HCT116 (cell line): ENCODE measurements at regions not wholly inside any gene's neighbourhood (a gene's known extent, or its start where the extent isn't known, plus 50 kb on each side); places are given as distances from the start of the nearest gene placed in this dataset.

Experiments used
- ATAC-seq: fragments of 200-7000 bp; cut with Tn5 transposase; 2 replicates; pipeline ENCODE4 v1.9.1; 2020; ENCODE audit warnings: mild to moderate bottlenecking, moderate library complexity
- BruUV-seq: library from RNA; stranded (reverse); fragments of 400-500 nt; replicated peaks from 2 replicates; lab custom pipeline; 2021; lab: Mats Ljungman, UMichigan
- CTCF ChIA-PET: fragments of 300-600 bp; sonication (Branson Sonifier 250); formaldehyde crosslinking; loops from one replicate; lab custom pipeline; 2021; ENCODE audit warnings: antibody characterized with exemption; lab: Charles Lee
- POLR2A ChIA-PET: fragments of 300-600, 350-600 bp; sonication (Branson Sonifier 250); formaldehyde crosslinking; loops from one replicate; lab custom pipeline; 2021; ENCODE audit warnings: antibody characterized with exemption; lab: Charles Lee
- RAD21 ChIA-PET, 2 experiments: fragments of 300-600 bp; sonication (Branson Sonifier 250); formaldehyde crosslinking; loops; one replicate each; lab custom pipeline; 2023; ENCODE audit warnings: low total read pairs in 2 of 2; ENCODE audit not compliant: uncharacterized antibody in 2 of 2, unreplicated experiment in 2 of 2, low non-redundant PET in 1 of 2; lab: Charles Lee
- DNase-seq: peaks from one replicate; pipeline ENCODE4 v3.0.0-alpha.2; 2010; ENCODE audit warnings: low read depth, low spot score
- H2AFZ ChIP-seq: fragments of 200-600 bp; shearing (Covaris generic), sonication (generic); 2 replicates; pipeline ENCODE4 v1.6.1; 2017; ENCODE audit warnings: low read depth, mixed run types, mixed read lengths, antibody characterized with exemption, low read length; ENCODE audit not compliant: poor library complexity, severe bottlenecking
- H3K27ac ChIP-seq: 2 replicates; pipeline ENCODE4 v1.5.1; 2012; ENCODE audit warnings: low read depth, low read length
- H3K27me3 ChIP-seq: fragments of 200-600 bp; sonication (generic); 2 replicates; pipeline ENCODE4 v1.6.1; 2016; ENCODE audit warnings: mixed run types, low read length, mixed read lengths; ENCODE audit not compliant: insufficient read depth
- H3K36me3 ChIP-seq, 2 experiments: fragments of 200-500 bp in 1 of 2; fragments of 200-600 bp in 1 of 2; sonication (Bioruptor generic) in 1 of 2; sonication (generic) in 1 of 2; 2 replicates each; pipeline versions ENCODE4 v1.5.1 to v1.6.1; 2014 to 2016; ENCODE audit warnings: low read length in 2 of 2, inconsistent platforms in 1 of 2, mixed read lengths in 1 of 2, mixed run types in 1 of 2; ENCODE audit not compliant: insufficient read depth in 2 of 2, control insufficient read depth in 1 of 2
- H3K4me1 ChIP-seq, 2 experiments: fragments of 200-600 bp in 1 of 2; sonication (generic) in 1 of 2; 2 replicates each; pipeline versions ENCODE4 v1.5.1 to v1.6.1; 2012 to 2017; ENCODE audit warnings: low read length in 2 of 2, inconsistent platforms in 1 of 2, mild to moderate bottlenecking in 1 of 2, mixed read lengths in 1 of 2, mixed run types in 1 of 2, moderate library complexity in 1 of 2; ENCODE audit not compliant: insufficient read depth in 2 of 2, control insufficient read depth in 1 of 2
- H3K4me2 ChIP-seq: fragments of 200-600 bp; sonication (generic); 2 replicates; pipeline ENCODE4 v1.6.1; 2017; ENCODE audit warnings: mixed run types, low read length, mixed read lengths
- H3K4me3 ChIP-seq, 2 experiments: fragments of 200-600 bp in 1 of 2; sonication (generic) in 1 of 2; replicated peaks in 1 of 2; 2 replicates each; pipeline ENCODE4 v1.5.1; 2011 to 2016; ENCODE audit warnings: low read length in 2 of 2, control low read depth in 1 of 2, low read depth in 1 of 2, mild to moderate bottlenecking in 1 of 2, mixed read lengths in 1 of 2, mixed run types in 1 of 2
- H3K79me2 ChIP-seq: fragments of 200-600 bp; sonication (generic); 2 replicates; pipeline ENCODE4 v1.6.1; 2017; ENCODE audit warnings: mild to moderate bottlenecking, mixed run types, low read length, moderate library complexity, mixed read lengths; ENCODE audit not compliant: insufficient read depth
- H3K9ac ChIP-seq: fragments of 200-600 bp; sonication (generic); 2 replicates; pipeline ENCODE4 v1.6.1; 2016; ENCODE audit warnings: low read length, mixed read lengths
- H3K9me2 ChIP-seq: fragments of 200-600 bp; sonication (generic), shearing (Covaris generic); 2 replicates; pipeline ENCODE4 v1.6.1; 2017; ENCODE audit warnings: mixed run types, mild to moderate bottlenecking, moderate library complexity; ENCODE audit not compliant: insufficient read depth
- H3K9me3 ChIP-seq, 2 experiments: fragments of 200-500 bp in 1 of 2; fragments of 200-600 bp in 1 of 2; sonication (Bioruptor generic) in 1 of 2; sonication (generic) in 1 of 2; 2 replicates each; pipeline ENCODE4 v1.6.1; 2014 to 2017; ENCODE audit warnings: low read length in 2 of 2, mixed read lengths in 2 of 2, inconsistent platforms in 1 of 2, low read depth in 1 of 2, mild to moderate bottlenecking in 1 of 2, mixed run types in 1 of 2, moderate library complexity in 1 of 2; ENCODE audit not compliant: control insufficient read depth in 1 of 2, insufficient read depth in 1 of 2
- H4K20me1 ChIP-seq: fragments of 200-600 bp; sonication (generic), shearing (Covaris generic); 2 replicates; pipeline ENCODE4 v1.6.1; 2017; ENCODE audit warnings: mixed run types, mild to moderate bottlenecking, moderate library complexity; ENCODE audit not compliant: insufficient read depth
- CEBPB ChIP-seq: IDR thresholded peaks from 2 replicates; pipeline ENCODE4 v1.6.1; 2012; ENCODE audit warnings: low read depth
- EGR1 ChIP-seq: IDR thresholded peaks from 2 replicates; pipeline ENCODE4 v1.6.1; 2012; ENCODE audit warnings: low read depth
- EZH2phosphoT487 ChIP-seq: fragments of 200-600 bp; IDR thresholded peaks from 2 replicates; pipeline ENCODE4 v1.6.1; 2018; ENCODE audit warnings: antibody characterized with exemption, borderline replicate concordance
- FOSL1 ChIP-seq: IDR thresholded peaks from 2 replicates; pipeline ENCODE4 v1.6.1; 2012; ENCODE audit warnings: low read depth
- JUND ChIP-seq: IDR thresholded peaks from 2 replicates; pipeline ENCODE4 v1.6.1; 2012
- POLR2A ChIP-seq: IDR thresholded peaks from 2 replicates; pipeline ENCODE4 v1.7.0; 2011; ENCODE audit warnings: borderline replicate concordance; ENCODE audit not compliant: insufficient read depth, insufficient read length; ENCODE audit errors: extremely low read depth
- POLR2AphosphoS5 ChIP-seq: IDR thresholded peaks from 2 replicates; pipeline ENCODE4 v1.6.1; 2011; ENCODE audit warnings: mild to moderate bottlenecking, low read depth, low read length, moderate library complexity
- RAD21 ChIP-seq: IDR thresholded peaks from 2 replicates; pipeline ENCODE4 v1.6.1; 2012; ENCODE audit warnings: low read depth, mild to moderate bottlenecking
- SIN3A ChIP-seq: IDR thresholded peaks from 2 replicates; pipeline ENCODE4 v1.6.1; 2012; ENCODE audit warnings: low read depth
- SP1 ChIP-seq: IDR thresholded peaks from 2 replicates; pipeline ENCODE4 v1.6.1; 2012; ENCODE audit warnings: low read depth
- SRF ChIP-seq: IDR thresholded peaks from 2 replicates; pipeline ENCODE4 v1.6.1; 2012; ENCODE audit warnings: low read depth
- TCF7L2 ChIP-seq: IDR thresholded peaks from 2 replicates; pipeline ENCODE4 v1.7.0; 2011; ENCODE audit warnings: borderline replicate concordance, inconsistent platforms; ENCODE audit not compliant: insufficient read depth, insufficient read length; ENCODE audit errors: extremely low read depth
- ZFX ChIP-seq: fragments of 450-650 bp; IDR thresholded peaks from 2 replicates; pipeline ENCODE4 v1.6.1; 2017
- ZNF274 ChIP-seq: fragments of 200-500 bp; sonication (Bioruptor generic); IDR thresholded peaks from 2 replicates; pipeline ENCODE4 v1.6.1; 2014; ENCODE audit warnings: mild to moderate bottlenecking, low read depth, low read length, inconsistent platforms
- intact Hi-C: fragments of 100-400 bp; cut with micrococcal nuclease; formaldehyde crosslinking; loops from 2 replicates; pipeline ENCODE4 v1.10.0; 2022
- TF ChIP-seq, protein P1 (sequence below): IDR thresholded peaks from 2 replicates; pipeline ENCODE4 v1.6.1; 2012
- TF ChIP-seq, protein P2 (sequence below): IDR thresholded peaks from 2 replicates; pipeline ENCODE4 v1.6.1; 2012
- TF ChIP-seq, protein P3 (sequence below): IDR thresholded peaks from 2 replicates; pipeline ENCODE4 v1.6.1; 2011; ENCODE audit warnings: mild to moderate bottlenecking, low read length, moderate library complexity; ENCODE audit not compliant: insufficient replicate concordance; ENCODE audit errors: extremely low read depth
- TF ChIP-seq, protein P4 (sequence below), 3 experiments: fragments of 200-600 bp in 1 of 3; sonication (generic) in 1 of 3; IDR thresholded peaks in 2 of 3; conservative IDR thresholded peaks in 1 of 3; 2 replicates each; pipeline ENCODE4 v1.5.1; 2012 to 2017; ENCODE audit warnings: low read depth in 2 of 3, low read length in 2 of 3, antibody characterized with exemption in 1 of 3, borderline replicate concordance in 1 of 3, control low read depth in 1 of 3, mild to moderate bottlenecking in 1 of 3, mixed read lengths in 1 of 3, mixed run types in 1 of 3, moderate library complexity in 1 of 3; ENCODE audit not compliant: insufficient read depth in 1 of 3
- TF ChIP-seq, protein P5 (sequence below): IDR thresholded peaks from 2 replicates; pipeline ENCODE4 v1.6.1; 2012; ENCODE audit warnings: low read depth

DNA sequence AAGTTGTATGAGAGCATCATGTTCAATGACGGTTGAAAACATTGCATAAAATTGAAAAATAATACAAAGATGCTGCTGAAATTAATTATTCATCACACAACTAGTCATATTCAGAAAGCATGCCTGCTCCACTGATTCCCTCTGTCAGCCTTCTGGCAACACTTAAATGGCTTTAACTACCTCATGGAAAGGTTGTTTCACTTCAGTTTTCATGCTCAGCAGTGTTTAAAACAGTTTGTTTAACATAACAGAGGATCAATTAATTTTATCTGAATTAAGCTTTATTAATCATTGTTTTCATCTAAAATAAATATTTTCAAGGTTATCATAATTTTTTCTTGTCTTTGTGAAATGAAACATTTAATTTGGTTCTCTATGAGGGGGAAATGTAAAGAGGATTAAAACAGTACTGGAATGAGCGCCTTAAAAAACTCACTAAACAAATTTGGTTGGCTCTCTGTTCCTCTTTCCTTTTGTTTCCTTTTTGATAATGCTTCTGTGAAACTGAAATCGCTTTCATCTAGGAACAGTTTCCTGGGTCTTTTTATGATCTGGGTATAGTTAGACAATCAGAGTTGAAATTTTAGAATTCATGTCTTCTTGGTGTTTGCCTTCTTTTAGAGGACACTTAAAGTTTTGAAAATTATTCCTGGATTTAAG is 427.4 kb downstream of the SH2D4B start:
- DNase-seq (no peak), ATAC-seq (no peak)
- intact Hi-C loops = no loop called here
- no peak overlapping the region for H3K4me3 ChIP-seq
- H3K4me1 ChIP-seq = no peaks in the 10 kb centered on the region
- RAD21 ChIA-PET = no interaction called here
- no peak overlapping the region for H3K27ac ChIP-seq
- no peaks in the 10 kb centered on the region for H3K79me2 ChIP-seq
- no TSS peak for BruUV-seq
- no peak for TF ChIP-seq EZH2phosphoT487
- no peak for TF ChIP-seq ZFX
- no peak for TF ChIP-seq JUND
- TF ChIP-seq CEBPB = no peak
- TF ChIP-seq SIN3A = no peak
- TF ChIP-seq, protein P1, sequence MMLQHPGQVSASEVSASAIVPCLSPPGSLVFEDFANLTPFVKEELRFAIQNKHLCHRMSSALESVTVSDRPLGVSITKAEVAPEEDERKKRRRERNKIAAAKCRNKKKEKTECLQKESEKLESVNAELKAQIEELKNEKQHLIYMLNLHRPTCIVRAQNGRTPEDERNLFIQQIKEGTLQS = no peak
- no peak for TF ChIP-seq POLR2AphosphoS5
- TF ChIP-seq SP1 = no peak
- TF ChIP-seq, protein P2, sequence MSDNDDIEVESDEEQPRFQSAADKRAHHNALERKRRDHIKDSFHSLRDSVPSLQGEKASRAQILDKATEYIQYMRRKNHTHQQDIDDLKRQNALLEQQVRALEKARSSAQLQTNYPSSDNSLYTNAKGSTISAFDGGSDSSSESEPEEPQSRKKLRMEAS = no peak
- TF ChIP-seq ZNF274 = no peak
- no peak for TF ChIP-seq TCF7L2
- TF ChIP-seq, protein P3, sequence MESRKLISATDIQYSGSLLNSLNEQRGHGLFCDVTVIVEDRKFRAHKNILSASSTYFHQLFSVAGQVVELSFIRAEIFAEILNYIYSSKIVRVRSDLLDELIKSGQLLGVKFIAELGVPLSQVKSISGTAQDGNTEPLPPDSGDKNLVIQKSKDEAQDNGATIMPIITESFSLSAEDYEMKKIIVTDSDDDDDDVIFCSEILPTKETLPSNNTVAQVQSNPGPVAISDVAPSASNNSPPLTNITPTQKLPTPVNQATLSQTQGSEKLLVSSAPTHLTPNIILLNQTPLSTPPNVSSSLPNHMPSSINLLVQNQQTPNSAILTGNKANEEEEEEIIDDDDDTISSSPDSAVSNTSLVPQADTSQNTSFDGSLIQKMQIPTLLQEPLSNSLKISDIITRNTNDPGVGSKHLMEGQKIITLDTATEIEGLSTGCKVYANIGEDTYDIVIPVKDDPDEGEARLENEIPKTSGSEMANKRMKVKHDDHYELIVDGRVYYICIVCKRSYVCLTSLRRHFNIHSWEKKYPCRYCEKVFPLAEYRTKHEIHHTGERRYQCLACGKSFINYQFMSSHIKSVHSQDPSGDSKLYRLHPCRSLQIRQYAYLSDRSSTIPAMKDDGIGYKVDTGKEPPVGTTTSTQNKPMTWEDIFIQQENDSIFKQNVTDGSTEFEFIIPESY = no peak
- TF ChIP-seq POLR2A = no peak
- TF ChIP-seq SRF = no peak
- no peak for TF ChIP-seq RAD21
- TF ChIP-seq FOSL1 = no peak
- no peak for TF ChIP-seq EGR1
- TF ChIP-seq, protein P4, sequence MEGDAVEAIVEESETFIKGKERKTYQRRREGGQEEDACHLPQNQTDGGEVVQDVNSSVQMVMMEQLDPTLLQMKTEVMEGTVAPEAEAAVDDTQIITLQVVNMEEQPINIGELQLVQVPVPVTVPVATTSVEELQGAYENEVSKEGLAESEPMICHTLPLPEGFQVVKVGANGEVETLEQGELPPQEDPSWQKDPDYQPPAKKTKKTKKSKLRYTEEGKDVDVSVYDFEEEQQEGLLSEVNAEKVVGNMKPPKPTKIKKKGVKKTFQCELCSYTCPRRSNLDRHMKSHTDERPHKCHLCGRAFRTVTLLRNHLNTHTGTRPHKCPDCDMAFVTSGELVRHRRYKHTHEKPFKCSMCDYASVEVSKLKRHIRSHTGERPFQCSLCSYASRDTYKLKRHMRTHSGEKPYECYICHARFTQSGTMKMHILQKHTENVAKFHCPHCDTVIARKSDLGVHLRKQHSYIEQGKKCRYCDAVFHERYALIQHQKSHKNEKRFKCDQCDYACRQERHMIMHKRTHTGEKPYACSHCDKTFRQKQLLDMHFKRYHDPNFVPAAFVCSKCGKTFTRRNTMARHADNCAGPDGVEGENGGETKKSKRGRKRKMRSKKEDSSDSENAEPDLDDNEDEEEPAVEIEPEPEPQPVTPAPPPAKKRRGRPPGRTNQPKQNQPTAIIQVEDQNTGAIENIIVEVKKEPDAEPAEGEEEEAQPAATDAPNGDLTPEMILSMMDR (IDR thresholded peaks at IDR 0.05 in 2 of 3, conservative IDR thresholded peaks at IDR 0.05 in 1 of 3; ENCODE audit: borderline replicate concordance in 1 of 3, insufficient read depth in 1 of 3, low read depth in 2 of 3, low read length in 2 of 3) = no peak
- TF ChIP-seq, protein P5, sequence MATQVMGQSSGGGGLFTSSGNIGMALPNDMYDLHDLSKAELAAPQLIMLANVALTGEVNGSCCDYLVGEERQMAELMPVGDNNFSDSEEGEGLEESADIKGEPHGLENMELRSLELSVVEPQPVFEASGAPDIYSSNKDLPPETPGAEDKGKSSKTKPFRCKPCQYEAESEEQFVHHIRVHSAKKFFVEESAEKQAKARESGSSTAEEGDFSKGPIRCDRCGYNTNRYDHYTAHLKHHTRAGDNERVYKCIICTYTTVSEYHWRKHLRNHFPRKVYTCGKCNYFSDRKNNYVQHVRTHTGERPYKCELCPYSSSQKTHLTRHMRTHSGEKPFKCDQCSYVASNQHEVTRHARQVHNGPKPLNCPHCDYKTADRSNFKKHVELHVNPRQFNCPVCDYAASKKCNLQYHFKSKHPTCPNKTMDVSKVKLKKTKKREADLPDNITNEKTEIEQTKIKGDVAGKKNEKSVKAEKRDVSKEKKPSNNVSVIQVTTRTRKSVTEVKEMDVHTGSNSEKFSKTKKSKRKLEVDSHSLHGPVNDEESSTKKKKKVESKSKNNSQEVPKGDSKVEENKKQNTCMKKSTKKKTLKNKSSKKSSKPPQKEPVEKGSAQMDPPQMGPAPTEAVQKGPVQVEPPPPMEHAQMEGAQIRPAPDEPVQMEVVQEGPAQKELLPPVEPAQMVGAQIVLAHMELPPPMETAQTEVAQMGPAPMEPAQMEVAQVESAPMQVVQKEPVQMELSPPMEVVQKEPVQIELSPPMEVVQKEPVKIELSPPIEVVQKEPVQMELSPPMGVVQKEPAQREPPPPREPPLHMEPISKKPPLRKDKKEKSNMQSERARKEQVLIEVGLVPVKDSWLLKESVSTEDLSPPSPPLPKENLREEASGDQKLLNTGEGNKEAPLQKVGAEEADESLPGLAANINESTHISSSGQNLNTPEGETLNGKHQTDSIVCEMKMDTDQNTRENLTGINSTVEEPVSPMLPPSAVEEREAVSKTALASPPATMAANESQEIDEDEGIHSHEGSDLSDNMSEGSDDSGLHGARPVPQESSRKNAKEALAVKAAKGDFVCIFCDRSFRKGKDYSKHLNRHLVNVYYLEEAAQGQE = no peak
- no peak overlapping the region for H3K9ac ChIP-seq
- no peak overlapping the region for H2AFZ ChIP-seq
- no peaks in the 10 kb centered on the region for H3K9me2 ChIP-seq
- no peaks in the 10 kb centered on the region for H3K9me3 ChIP-seq
- H3K27me3 ChIP-seq = no peaks in the 10 kb centered on the region
- H3K4me2 ChIP-seq = no peak overlapping the region
- H3K36me3 ChIP-seq = no peaks in the 10 kb centered on the region
- H4K20me1 ChIP-seq = no peaks in the 10 kb centered on the region
- CTCF ChIA-PET = no interaction called here
- POLR2A ChIA-PET = no interaction called here
